Subcutaneous abdominal adipose tissue (tissue), 5 donors: ENCODE measurements at regions not wholly inside any gene's neighbourhood (a gene's known extent, or its start where the extent isn't known, plus 50 kb on each side); places are given as distances from the start of the nearest gene placed in this dataset.
"Not testable (repeated sequence)": the region's sequence is repeated elsewhere in the genome, so short reads cannot be mapped to it uniquely, and the experiment has no call there.

Source experiments
- H3K27ac ChIP-seq: one replicate; pipeline ENCODE4 v1.7.0; 2013; ENCODE audit warnings: low read depth, mild to moderate bottlenecking, inconsistent platforms, low read length, moderate library complexity
- H3K27me3 ChIP-seq, 5 donors: one replicate each; pipeline ENCODE4 v1.7.0; 2013; ENCODE audit warnings: low read length in 5 of 5, inconsistent platforms in 1 of 5; ENCODE audit not compliant: control insufficient read depth in 5 of 5, insufficient read depth in 4 of 5
- H3K36me3 ChIP-seq, 5 donors: one replicate each; pipeline ENCODE4 v1.7.0; 2013; ENCODE audit warnings: low read length in 5 of 5; ENCODE audit not compliant: control insufficient read depth in 5 of 5, insufficient read depth in 5 of 5
- H3K4me1 ChIP-seq, 5 donors: one replicate each; pipeline ENCODE4 v1.7.0; 2013; ENCODE audit warnings: low read length in 5 of 5, mild to moderate bottlenecking in 3 of 5, moderate library complexity in 1 of 5; ENCODE audit not compliant: control insufficient read depth in 5 of 5, insufficient read depth in 5 of 5
- H3K4me3 ChIP-seq, 5 donors: one replicate each; pipeline ENCODE4 v1.7.0; 2013; ENCODE audit warnings: low read length in 5 of 5, low read depth in 1 of 5
- H3K9ac ChIP-seq, 5 donors: one replicate each; pipeline ENCODE4 v1.7.0; 2013; ENCODE audit warnings: low read length in 5 of 5, mild to moderate bottlenecking in 4 of 5, moderate library complexity in 3 of 5
- H3K9me3 ChIP-seq, 5 donors: one replicate each; pipeline ENCODE4 v1.7.0; 2013; ENCODE audit warnings: low read length in 5 of 5; ENCODE audit not compliant: control insufficient read depth in 5 of 5
- donor health status: healthy.
- donor health status: healthy.
- donor health status: healthy.
- donor health status: healthy.
- donor health status: healthy.

- Histone ChIP-seq H3K27ac (no peak overlapping the region), H3K27me3 (no peaks in the 10 kb centered on the region)
Measured at GRCh38 chr6:145092554-145092953, 642.8 kb downstream of the EPM2A start.

GRCh38 chr6:145093226-145093625 is 642.1 kb downstream of the EPM2A start:
- Histone ChIP-seq H3K27ac (no peak overlapping the region), H3K4me3 (no peak overlapping the region)

More at GRCh38 chr6:145092554-145092953, 642.8 kb downstream of the EPM2A start:
- no peak overlapping the region for H3K4me3 ChIP-seq
- H3K36me3 ChIP-seq, result no peaks in the 10 kb centered on the region
- H3K4me1 ChIP-seq, result peaks cover 0 to 15% (median 0%) of the 10 kb centered on the region in 5 donors
- no peak overlapping the region for H3K9ac ChIP-seq
- H3K9me3 ChIP-seq, result peaks cover 0 to 9% (median 7%) of the 10 kb centered on the region in 5 donors

GRCh38 chr6:145096846-145097245 is 638.5 kb downstream of the EPM2A start:
- peaks cover 0 to 2% (median 0%) of the 10 kb centered on the region in 5 donors for H3K4me1 ChIP-seq
- no peaks in the 10 kb centered on the region for H3K27me3 ChIP-seq
- no peak overlapping the region for H3K27ac ChIP-seq
- peaks cover 5 to 23% (median 7%) of the 10 kb centered on the region in 5 donors for H3K9me3 ChIP-seq
- H3K4me3 ChIP-seq, result peak overlapping the region in 1 of 5 donors; percentile 16
- no peak overlapping the region for H3K9ac ChIP-seq
- H3K36me3 ChIP-seq, result no peaks in the 10 kb centered on the region

More at GRCh38 chr6:145093226-145093625, 642.1 kb downstream of the EPM2A start:
- H3K4me1 ChIP-seq, result peaks cover 0 to 15% (median 0%) of the 10 kb centered on the region in 5 donors
- no peak overlapping the region for H3K9ac ChIP-seq
- no peaks in the 10 kb centered on the region for H3K27me3 ChIP-seq
- H3K36me3 ChIP-seq, result no peaks in the 10 kb centered on the region
- peaks cover 3 to 14% (median 7%) of the 10 kb centered on the region in 5 donors for H3K9me3 ChIP-seq

- H3K9me3 ChIP-seq, result peaks cover 5 to 23% (median 7%) of the 10 kb centered on the region in 5 donors
- H3K27ac ChIP-seq, H3K27me3 ChIP-seq, H3K4me3 ChIP-seq, H3K4me1 ChIP-seq, H3K36me3 ChIP-seq, H3K9ac ChIP-seq: not testable (repeated sequence)
Measured at GRCh38 chr6:145098127-145098526, 637.2 kb downstream of the EPM2A start.

- H3K27ac ChIP-seq, result no peak overlapping the region
- no peak overlapping the region for H3K9ac ChIP-seq
Measured at GRCh38 chr6:145099713-145100112, 635.6 kb downstream of the EPM2A start.

GRCh38 chr6:145110109-145110508 is 625.2 kb downstream of the EPM2A start:
- no peak overlapping the region for H3K9ac ChIP-seq
- no peaks in the 10 kb centered on the region for H3K27me3 ChIP-seq
- no peaks in the 10 kb centered on the region for H3K36me3 ChIP-seq
- no peaks in the 10 kb centered on the region for H3K4me1 ChIP-seq
- H3K9me3 ChIP-seq, result no peaks in the 10 kb centered on the region
- H3K4me3 ChIP-seq, result no peak overlapping the region
- no peak overlapping the region for H3K27ac ChIP-seq

More at GRCh38 chr6:145099713-145100112, 635.6 kb downstream of the EPM2A start:
- no peak overlapping the region for H3K4me3 ChIP-seq
- no peaks in the 10 kb centered on the region for H3K36me3 ChIP-seq
- peaks cover 5 to 23% (median 7%) of the 10 kb centered on the region in 5 donors for H3K9me3 ChIP-seq
- H3K4me1 ChIP-seq, result no peaks in the 10 kb centered on the region
- no peaks in the 10 kb centered on the region for H3K27me3 ChIP-seq

GRCh38 chr6:145111407-145111806 is 623.9 kb downstream of the EPM2A start:
- H3K36me3 ChIP-seq, H3K4me3 ChIP-seq, H3K4me1 ChIP-seq, H3K9ac ChIP-seq, H3K27me3 ChIP-seq, H3K27ac ChIP-seq, H3K9me3 ChIP-seq: not testable (repeated sequence)

- Histone ChIP-seq H3K27me3 (no peaks in the 10 kb centered on the region), H3K36me3 (no peaks in the 10 kb centered on the region), H3K9me3 (no peaks in the 10 kb centered on the region), H3K9ac (no peak overlapping the region), H3K4me1 (no peaks in the 10 kb centered on the region), H3K4me3 (no peak overlapping the region), H3K27ac (no peak overlapping the region)
Measured at GRCh38 chr6:145112711-145113148, 622.6 kb downstream of the EPM2A start.

GRCh38 chr6:145115638-145116037 is 619.7 kb downstream of the EPM2A start:
- no peak overlapping the region for H3K9ac ChIP-seq
- H3K36me3 ChIP-seq, result no peaks in the 10 kb centered on the region
- H3K4me3 ChIP-seq, result no peak overlapping the region
- no peaks in the 10 kb centered on the region for H3K4me1 ChIP-seq
- H3K27ac ChIP-seq, result no peak overlapping the region
- no peaks in the 10 kb centered on the region for H3K9me3 ChIP-seq
- no peaks in the 10 kb centered on the region for H3K27me3 ChIP-seq

- Histone ChIP-seq H3K27ac (no peak overlapping the region), H3K9me3 (no peaks in the 10 kb centered on the region), H3K36me3 (no peaks in the 10 kb centered on the region), H3K4me1 (no peaks in the 10 kb centered on the region), H3K4me3 (no peak overlapping the region), H3K27me3 (no peaks in the 10 kb centered on the region), H3K9ac (no peak overlapping the region)
Measured at GRCh38 chr6:145116591-145117178, 618.6 kb downstream of the EPM2A start.
